SU-DHL-6 (cell line): ENCODE measurements at regions not wholly inside any gene's neighbourhood (a gene's known extent, or its start where the extent isn't known, plus 50 kb on each side); places are given as distances from the start of the nearest gene placed in this dataset.

ENCODE experiments used
- CTCF ChIP-seq: fragments of 200-600 bp; sonication (generic); IDR thresholded peaks from one replicate; pipeline ENCODE4 v1.5.1; 2017; ENCODE audit warnings: antibody characterized with exemption, mild to moderate bottlenecking, low read length, moderate library complexity; ENCODE audit not compliant: insufficient read depth, poor library complexity, severe bottlenecking
- EZH2phosphoT487 ChIP-seq: fragments of 200-600 bp; sonication (generic), shearing (Covaris generic); conservative IDR thresholded peaks from 2 replicates; pipeline ENCODE4 v1.6.1; 2018; ENCODE audit warnings: mild to moderate bottlenecking, antibody characterized with exemption, low read length, moderate library complexity, mixed read lengths

- TF ChIP-seq CTCF: no peak
- no peak for TF ChIP-seq EZH2phosphoT487
Observed at GRCh38 chr11:11115475-11115874, 237.6 kb downstream of the CSNK2A3 start.
